ENCODE measurements at regions not wholly inside any gene's neighbourhood (a gene's known extent, or its start where the extent isn't known, plus 50 kb on each side); places are given as distances from the start of the nearest gene placed in this dataset.

DNA sequence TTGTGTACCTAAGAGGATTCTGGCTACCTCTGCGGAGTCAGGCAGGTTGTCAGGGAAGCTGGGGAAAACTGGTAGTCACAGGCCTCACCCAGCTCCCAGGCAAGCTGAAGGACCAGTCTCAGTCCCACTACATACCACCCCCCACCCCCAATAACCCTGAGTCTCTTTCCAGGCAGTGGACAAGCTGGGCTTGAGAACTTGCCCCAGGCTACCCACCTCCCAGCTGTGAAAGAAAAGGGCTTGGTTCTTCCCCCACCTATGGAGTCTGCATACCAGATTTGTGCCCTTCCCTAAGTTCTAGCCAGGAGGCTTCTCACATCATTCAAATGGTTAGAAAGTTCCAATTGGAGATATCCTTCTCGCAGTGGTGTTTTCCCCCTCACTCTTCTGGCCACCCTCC lies 1678.8 kb downstream of the MAT2B start:
- no peaks in the 10 kb centered on the region for H3K4me1 ChIP-seq
- H3K9me3 ChIP-seq: no peaks in the 10 kb centered on the region
- DNase-seq: no peak
- no peaks in the 10 kb centered on the region for H3K27me3 ChIP-seq
- TF ChIP-seq, protein P1, sequence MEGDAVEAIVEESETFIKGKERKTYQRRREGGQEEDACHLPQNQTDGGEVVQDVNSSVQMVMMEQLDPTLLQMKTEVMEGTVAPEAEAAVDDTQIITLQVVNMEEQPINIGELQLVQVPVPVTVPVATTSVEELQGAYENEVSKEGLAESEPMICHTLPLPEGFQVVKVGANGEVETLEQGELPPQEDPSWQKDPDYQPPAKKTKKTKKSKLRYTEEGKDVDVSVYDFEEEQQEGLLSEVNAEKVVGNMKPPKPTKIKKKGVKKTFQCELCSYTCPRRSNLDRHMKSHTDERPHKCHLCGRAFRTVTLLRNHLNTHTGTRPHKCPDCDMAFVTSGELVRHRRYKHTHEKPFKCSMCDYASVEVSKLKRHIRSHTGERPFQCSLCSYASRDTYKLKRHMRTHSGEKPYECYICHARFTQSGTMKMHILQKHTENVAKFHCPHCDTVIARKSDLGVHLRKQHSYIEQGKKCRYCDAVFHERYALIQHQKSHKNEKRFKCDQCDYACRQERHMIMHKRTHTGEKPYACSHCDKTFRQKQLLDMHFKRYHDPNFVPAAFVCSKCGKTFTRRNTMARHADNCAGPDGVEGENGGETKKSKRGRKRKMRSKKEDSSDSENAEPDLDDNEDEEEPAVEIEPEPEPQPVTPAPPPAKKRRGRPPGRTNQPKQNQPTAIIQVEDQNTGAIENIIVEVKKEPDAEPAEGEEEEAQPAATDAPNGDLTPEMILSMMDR (IDR thresholded peaks at IDR 0.05; ENCODE audit: low read depth, low read length): no peak
- H3K4me3 ChIP-seq (ENCODE audit: low read depth, low read length): no peak overlapping the region
- no peaks in the 10 kb centered on the region for H3K36me3 ChIP-seq

DNA sequence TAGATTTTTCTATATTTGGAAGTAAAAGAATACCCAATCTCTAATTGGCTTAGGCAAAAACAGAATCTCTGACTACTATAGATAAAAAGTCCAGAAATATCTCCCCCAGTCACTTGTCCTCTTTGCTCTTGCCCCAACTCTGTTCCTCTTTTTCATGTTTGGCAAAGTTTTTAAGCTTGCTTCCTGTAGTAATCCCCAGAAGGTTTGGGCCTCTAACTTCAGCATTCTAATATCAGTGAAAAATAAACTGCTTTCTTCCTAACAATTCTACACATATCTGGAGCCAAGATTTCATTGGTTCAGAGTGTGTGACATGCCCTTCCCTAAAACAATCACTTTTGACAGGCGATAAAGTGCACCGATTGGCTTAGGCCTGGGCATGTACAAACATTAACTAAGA lies 1680.3 kb downstream of the MAT2B start:
- Histone ChIP-seq H3K9me3 (no peaks in the 10 kb centered on the region), H3K36me3 (no peaks in the 10 kb centered on the region), H3K4me1 (no peaks in the 10 kb centered on the region), H3K4me3 (ENCODE audit: low read depth, low read length) (no peak overlapping the region), H3K27me3 (no peaks in the 10 kb centered on the region)
- TF ChIP-seq, protein P1 (IDR thresholded peaks at IDR 0.05; ENCODE audit: low read depth, low read length): no peak
- no peak for DNase-seq

DNA sequence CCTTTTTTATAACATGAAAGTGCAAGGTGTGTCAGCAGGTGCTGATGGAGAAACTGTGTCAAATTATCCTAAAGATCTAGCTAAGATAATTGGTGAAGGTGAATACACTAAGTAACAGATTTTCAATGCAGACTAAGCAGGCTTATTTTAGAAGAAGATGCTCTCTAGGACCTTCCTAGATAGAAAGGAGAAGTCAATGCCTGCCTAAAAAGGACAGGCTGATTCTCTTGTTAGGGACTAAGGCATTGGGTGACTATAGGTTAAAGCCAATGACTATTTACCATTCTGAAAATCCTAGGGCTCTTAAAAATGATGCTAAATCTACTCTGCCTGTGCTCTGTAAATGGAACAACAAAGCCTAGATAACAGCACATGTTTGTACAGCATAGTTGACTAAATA lies 1682.4 kb downstream of the MAT2B start:
- Histone ChIP-seq H3K9me3 (no peaks in the 10 kb centered on the region), H3K4me3 (ENCODE audit: low read depth, low read length) (no peak overlapping the region), H3K4me1 (no peaks in the 10 kb centered on the region), H3K27me3 (no peaks in the 10 kb centered on the region; the same call in 1 of the 2 replicates), H3K36me3 (no peaks in the 10 kb centered on the region)
- TF ChIP-seq, protein P1 (IDR thresholded peaks at IDR 0.05; ENCODE audit: low read depth, low read length): no peak
- no peak for DNase-seq

DNA sequence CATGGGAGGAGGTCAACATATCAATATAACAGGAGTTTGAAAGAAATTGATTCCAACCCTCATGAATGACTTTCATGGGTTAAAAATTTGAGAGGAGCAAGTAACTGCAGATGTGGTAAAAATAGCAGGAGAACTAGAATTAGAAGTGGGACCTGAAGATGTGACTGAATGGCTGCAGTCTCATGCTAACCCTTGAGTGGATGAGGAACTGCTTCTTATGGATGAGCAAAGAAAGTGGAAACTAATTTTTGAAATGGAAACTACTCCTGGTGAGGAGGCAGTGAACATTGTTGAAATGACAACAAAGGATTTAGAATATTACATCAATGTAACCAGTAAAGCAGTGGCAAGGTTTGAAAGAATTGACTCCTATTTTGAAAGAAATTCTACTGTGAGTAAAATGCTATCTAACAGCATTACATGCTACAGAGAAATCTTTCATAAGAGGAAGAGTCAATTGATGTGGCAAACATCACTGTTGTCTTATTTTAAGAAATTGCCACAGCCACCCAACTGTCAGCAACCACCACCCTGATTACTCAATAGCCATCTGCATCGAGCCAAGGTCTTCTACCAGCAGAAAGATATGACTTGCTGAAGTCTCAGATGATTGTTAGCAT lies 1683.2 kb downstream of the MAT2B start:
- Histone ChIP-seq H3K27me3 (no peaks in the 10 kb centered on the region; the same call in 1 of the 2 replicates), H3K36me3 (no peaks in the 10 kb centered on the region), H3K4me3 (ENCODE audit: low read depth, low read length) (no peak overlapping the region), H3K9me3 (no peaks in the 10 kb centered on the region), H3K4me1 (no peaks in the 10 kb centered on the region)
- TF ChIP-seq, protein P1 (IDR thresholded peaks at IDR 0.05; ENCODE audit: low read depth, low read length): no peak
- no peak for DNase-seq

DNA sequence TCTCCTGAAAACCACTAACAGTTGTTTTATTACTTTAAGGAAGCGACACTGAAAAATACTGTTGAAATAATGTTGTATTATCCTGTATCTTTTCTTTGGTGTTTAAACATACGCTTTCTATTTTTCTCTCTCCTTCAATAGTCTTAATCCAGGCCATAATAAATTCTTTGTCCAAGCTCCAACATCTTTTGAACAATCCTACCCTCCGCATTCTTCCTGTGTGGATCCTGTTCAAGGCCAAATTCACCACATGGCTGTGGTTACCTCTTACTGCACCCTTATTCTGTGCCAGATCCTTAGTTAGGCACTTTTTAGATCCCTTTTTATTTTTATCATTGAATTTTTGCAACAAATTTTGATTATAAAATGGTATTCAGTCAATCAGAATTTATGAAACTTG lies 1691.5 kb downstream of the MAT2B start:
- no peak for DNase-seq
- no peaks in the 10 kb centered on the region; the same call in 1 of the 2 replicates for H3K27me3 ChIP-seq
- no peaks in the 10 kb centered on the region; the same call in 1 of the 2 replicates for H3K4me1 ChIP-seq
- H3K4me3 ChIP-seq (ENCODE audit: low read depth, low read length): no peak overlapping the region
- no peaks in the 10 kb centered on the region for H3K36me3 ChIP-seq
- H3K9me3 ChIP-seq: no peaks in the 10 kb centered on the region
- TF ChIP-seq, protein P1 (IDR thresholded peaks at IDR 0.05; ENCODE audit: low read depth, low read length): no peak

DNA sequence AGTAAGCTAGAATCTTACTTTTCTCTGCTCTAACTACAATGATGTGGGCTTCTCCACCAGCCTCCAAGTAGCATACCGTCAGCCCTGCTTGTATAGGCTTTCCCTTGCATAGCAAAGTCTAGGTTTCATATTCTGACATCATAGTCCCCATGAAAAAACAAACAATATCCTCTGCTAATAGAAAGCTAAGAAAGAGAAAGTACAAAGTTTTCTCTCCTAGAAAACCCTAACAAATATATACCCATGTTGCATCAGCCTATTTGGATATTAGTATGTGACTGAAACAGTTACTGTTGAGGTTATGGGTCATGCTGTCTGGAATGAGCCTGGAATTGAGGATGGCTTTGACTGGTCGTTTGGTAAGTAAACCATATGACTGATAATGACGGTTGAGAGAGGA lies 1696.0 kb downstream of the MAT2B start:
- Histone ChIP-seq H3K9me3 (no peaks in the 10 kb centered on the region), H3K27me3 (no peaks in the 10 kb centered on the region), H3K4me1 (no peaks in the 10 kb centered on the region; the same call in none of the 2 replicates), H3K36me3 (no peaks in the 10 kb centered on the region), H3K4me3 (ENCODE audit: low read depth, low read length) (no peak overlapping the region)
- DNase-seq: no peak
- TF ChIP-seq, protein P1 (IDR thresholded peaks at IDR 0.05; ENCODE audit: low read depth, low read length): no peak

All from BE2C (cell line).